GM19438 (cell line): ENCODE measurements at regions not wholly inside any gene's neighbourhood (a gene's known extent, or its start where the extent isn't known, plus 50 kb on each side); places are given as distances from the start of the nearest gene placed in this dataset.
A peak's percentile ranks its signal among the peaks of the same experiment; 100 is the strongest.
"Not testable (repeated sequence)": the region's sequence is repeated elsewhere in the genome, so short reads cannot be mapped to it uniquely, and the experiment has no call there.

Experiments used
- ATAC-seq: cut with Tn5 transposase; IDR thresholded peaks from one replicate; pipeline ENCODE4 v1.9.1; 2021; ENCODE audit warnings: low read depth; ENCODE audit not compliant: unreplicated experiment

- ATAC-seq, result no peak
Observed at GRCh38 chr7:67301667-67302066, 305.0 kb downstream of the TYW1 start.

- ATAC-seq, result peak; percentile 86
Observed at GRCh38 chr7:67302113-67303039, 305.7 kb downstream of the TYW1 start.

GRCh38 chr7:67304846-67305245, 308.2 kb downstream of the TYW1 start:
- ATAC-seq, result not testable (repeated sequence)

GRCh38 chr7:67306331-67306730, 309.7 kb downstream of the TYW1 start:
- ATAC-seq, result no peak

GRCh38 chr7:67309764-67310549, 313.3 kb downstream of the TYW1 start:
- ATAC-seq, result no peak

GRCh38 chr7:67311901-67312300, 315.3 kb downstream of the TYW1 start:
- ATAC-seq, result no peak

GRCh38 chr7:67313213-67313612, 316.6 kb downstream of the TYW1 start:
- ATAC-seq, result no peak

- not testable (repeated sequence) for ATAC-seq
Observed at GRCh38 chr7:67316902-67317301, 320.3 kb downstream of the TYW1 start.

- not testable (repeated sequence) for ATAC-seq
Observed at GRCh38 chr7:67328257-67328656, 331.6 kb downstream of the TYW1 start.

- ATAC-seq, result not testable (repeated sequence)
Observed at GRCh38 chr7:67335165-67335564, 338.5 kb downstream of the TYW1 start.

- not testable (repeated sequence) for ATAC-seq
Observed at GRCh38 chr7:67335663-67336062, 339.0 kb downstream of the TYW1 start.

- not testable (repeated sequence) for ATAC-seq
Observed at GRCh38 chr7:67338545-67338944, 341.9 kb downstream of the TYW1 start.

GRCh38 chr7:67341153-67341768, 344.6 kb downstream of the TYW1 start:
- no peak for ATAC-seq

GRCh38 chr7:67343114-67343513, 346.5 kb downstream of the TYW1 start:
- ATAC-seq, result no peak

GRCh38 chr7:67343572-67343971, 346.9 kb downstream of the TYW1 start:
- no peak for ATAC-seq

- ATAC-seq, result no peak
Observed at GRCh38 chr7:67344481-67345193, 348.0 kb downstream of the TYW1 start.

- no peak for ATAC-seq
Observed at GRCh38 chr7:67346126-67346525, 349.5 kb downstream of the TYW1 start.

GRCh38 chr7:67346876-67347275, 350.2 kb downstream of the TYW1 start:
- no peak for ATAC-seq

GRCh38 chr7:67348171-67348570, 351.5 kb downstream of the TYW1 start:
- no peak for ATAC-seq

- ATAC-seq, result not testable (repeated sequence)
Observed at GRCh38 chr7:67357653-67358052, 361.0 kb downstream of the TYW1 start.
